ENCODE measurements at regions not wholly inside any gene's neighbourhood (a gene's known extent, or its start where the extent isn't known, plus 50 kb on each side); places are given as distances from the start of the nearest gene placed in this dataset.

- no CpG with 5 or more reads among the region's 2 CpGs for WGBS, 2 donors (ENCODE audit: extremely low coverage in 2 of 2, insufficient read length in 2 of 2, insufficient replicate concordance in 1 of 2)
- Histone ChIP-seq H3K79me1 (ENCODE audit: low read depth, low read length) (no peaks in the 10 kb centered on the region), H3K4me2 (ENCODE audit: insufficient read depth, low read length, poor library complexity, severe bottlenecking) (no peak overlapping the region), H2BK15ac (ENCODE audit: low read length) (no peak overlapping the region), H2BK120ac (ENCODE audit: low read depth, low read length) (no peak overlapping the region), H3K4ac (ENCODE audit: low read length) (no peak overlapping the region), H3K23ac (ENCODE audit: low read depth, low read length, poor library complexity) (no peak overlapping the region), H3K27me3 (ENCODE audit: control insufficient read depth in 3 of 3, insufficient read depth in 3 of 3, low read depth in 1 of 3, low read length in 3 of 3) (no peaks in the 10 kb centered on the region), H3K36me3 (replicated peaks in 1 of 2; ENCODE audit: control insufficient read depth in 2 of 2, insufficient read depth in 2 of 2, low read length in 2 of 2) (no peaks in the 10 kb centered on the region), H3K9ac (ENCODE audit: low read depth, low read length, poor library complexity) (no peak overlapping the region), H3K18ac (ENCODE audit: low read length) (no peak overlapping the region), H2AFZ (ENCODE audit: low read length) (no peak overlapping the region), H3K9me3 (replicated peaks in 1 of 2; ENCODE audit: control insufficient read depth in 2 of 2, insufficient read depth in 1 of 2, low read depth in 1 of 2, low read length in 2 of 2) (peaks cover 0 to 6% of the 10 kb centered on the region in 2 donors), H4K8ac (ENCODE audit: low read depth, low read length) (no peak overlapping the region), H2BK12ac (ENCODE audit: low read length) (no peak overlapping the region), H4K91ac (ENCODE audit: low read depth, low read length, poor library complexity) (no peak overlapping the region), H2BK5ac (ENCODE audit: low read length) (no peak overlapping the region), H2AK5ac (ENCODE audit: low read depth, low read length) (no peak overlapping the region), H3K4me1 (ENCODE audit: control insufficient read depth in 2 of 2, insufficient read depth in 1 of 2, low read depth in 1 of 2, low read length in 2 of 2) (no peaks in the 10 kb centered on the region), H3K14ac (ENCODE audit: low read length) (no peak overlapping the region), H3K4me3 (ENCODE audit: low read length in 2 of 2) (no peak overlapping the region), H3K27ac (replicated peaks; ENCODE audit: low read length) (no peak overlapping the region)
- no peak for DNase-seq (ENCODE audit: low spot score)
Measured at GRCh38 chr21:29470397-29470796, 171.7 kb downstream of the BACH1 start.

DNA sequence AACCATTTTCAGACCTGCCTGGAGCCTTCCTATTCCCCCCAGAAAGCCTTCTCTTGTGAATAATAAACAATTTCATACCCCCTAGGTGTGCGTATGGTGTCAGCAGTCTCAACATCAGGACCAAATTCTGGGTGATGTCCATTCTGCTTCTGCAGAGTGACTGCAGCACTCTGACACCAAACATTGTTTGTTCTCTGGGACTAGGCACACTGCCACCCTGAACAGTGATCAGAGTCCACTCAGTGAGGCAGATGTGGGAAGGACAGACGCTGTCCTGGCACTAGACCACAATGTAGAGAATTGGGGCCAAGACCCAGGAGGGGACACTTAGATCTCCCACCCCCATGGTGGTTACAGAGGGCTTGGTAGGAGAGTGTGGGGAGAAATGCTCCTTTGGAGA, 175.1 kb downstream of the BACH1 start:
- Histone ChIP-seq H2AFZ (ENCODE audit: low read length) (no peak overlapping the region), H4K8ac (ENCODE audit: low read depth, low read length) (no peak overlapping the region), H3K4ac (ENCODE audit: low read length) (no peak overlapping the region), H3K9me3 (replicated peaks in 1 of 2; ENCODE audit: control insufficient read depth in 2 of 2, insufficient read depth in 1 of 2, low read depth in 1 of 2, low read length in 2 of 2) (peaks cover 0 to 10% of the 10 kb centered on the region in 2 donors), H3K9ac (ENCODE audit: low read depth, low read length, poor library complexity) (no peak overlapping the region), H2BK15ac (ENCODE audit: low read length) (no peak overlapping the region), H4K91ac (ENCODE audit: low read depth, low read length, poor library complexity) (no peak overlapping the region), H3K79me1 (ENCODE audit: low read depth, low read length) (no peaks in the 10 kb centered on the region), H3K18ac (ENCODE audit: low read length) (no peak overlapping the region), H2BK5ac (ENCODE audit: low read length) (no peak overlapping the region), H3K27ac (replicated peaks; ENCODE audit: low read length) (no peak overlapping the region), H2AK5ac (ENCODE audit: low read depth, low read length) (no peak overlapping the region), H3K36me3 (replicated peaks in 1 of 2; ENCODE audit: control insufficient read depth in 2 of 2, insufficient read depth in 2 of 2, low read length in 2 of 2) (no peaks in the 10 kb centered on the region), H3K23ac (ENCODE audit: low read depth, low read length, poor library complexity) (no peak overlapping the region), H3K14ac (ENCODE audit: low read length) (peak overlapping the region; percentile 25), H2BK12ac (ENCODE audit: low read length) (no peak overlapping the region), H3K27me3 (ENCODE audit: control insufficient read depth in 3 of 3, insufficient read depth in 3 of 3, low read depth in 1 of 3, low read length in 3 of 3) (no peaks in the 10 kb centered on the region), H3K4me1 (ENCODE audit: control insufficient read depth in 2 of 2, insufficient read depth in 1 of 2, low read depth in 1 of 2, low read length in 2 of 2) (peaks cover 0 to 4% of the 10 kb centered on the region in 2 donors), H3K4me2 (ENCODE audit: insufficient read depth, low read length, poor library complexity, severe bottlenecking) (no peak overlapping the region), H3K4me3 (ENCODE audit: low read length in 2 of 2) (no peak overlapping the region), H2BK120ac (ENCODE audit: low read depth, low read length) (no peak overlapping the region)
- DNase-seq (ENCODE audit: low spot score): no peak
- WGBS, 2 donors (ENCODE audit: extremely low coverage in 2 of 2, insufficient read length in 2 of 2, insufficient replicate concordance in 1 of 2): no CpG with 5 or more reads among the region's 2 CpGs

DNA sequence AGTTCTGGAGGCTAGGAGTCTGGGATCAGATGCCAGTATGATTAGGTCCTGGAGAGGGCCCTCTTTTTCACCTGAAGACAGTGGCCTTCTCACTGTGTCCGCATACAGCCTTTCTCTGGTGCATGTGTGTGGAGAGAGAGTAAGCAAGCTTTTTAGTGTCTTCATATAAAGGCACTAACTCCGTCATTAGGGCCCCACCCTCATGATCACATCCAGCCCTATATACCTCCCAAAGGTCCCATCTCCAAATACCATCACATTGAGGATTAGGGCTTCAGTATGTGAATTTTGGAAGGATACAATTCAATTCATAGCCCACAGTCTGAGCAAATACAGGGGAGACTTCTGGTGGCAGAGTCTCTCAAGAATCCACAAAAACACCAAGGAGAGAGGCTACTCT, 176.6 kb downstream of the BACH1 start:
- H2AK5ac ChIP-seq (ENCODE audit: low read depth, low read length): no peak overlapping the region
- H4K91ac ChIP-seq (ENCODE audit: low read depth, low read length, poor library complexity): no peak overlapping the region
- H3K23ac ChIP-seq (ENCODE audit: low read depth, low read length, poor library complexity): no peak overlapping the region
- no peak overlapping the region for H3K4me3 ChIP-seq (ENCODE audit: low read length in 2 of 2)
- H3K79me1 ChIP-seq (ENCODE audit: low read depth, low read length): no peaks in the 10 kb centered on the region
- H2BK12ac ChIP-seq (ENCODE audit: low read length): no peak overlapping the region
- H3K27me3 ChIP-seq (ENCODE audit: control insufficient read depth in 3 of 3, insufficient read depth in 3 of 3, low read depth in 1 of 3, low read length in 3 of 3): no peaks in the 10 kb centered on the region
- H3K14ac ChIP-seq (ENCODE audit: low read length): no peak overlapping the region
- no peak overlapping the region for H3K27ac ChIP-seq (replicated peaks; ENCODE audit: low read length)
- H3K9me3 ChIP-seq (replicated peaks in 1 of 2; ENCODE audit: control insufficient read depth in 2 of 2, insufficient read depth in 1 of 2, low read depth in 1 of 2, low read length in 2 of 2): peaks cover 0 to 10% of the 10 kb centered on the region in 2 donors
- no peak overlapping the region for H3K9ac ChIP-seq (ENCODE audit: low read depth, low read length, poor library complexity)
- WGBS, 2 donors (ENCODE audit: extremely low coverage in 2 of 2, insufficient read length in 2 of 2, insufficient replicate concordance in 1 of 2): no CpG with 5 or more reads among the region's 2 CpGs
- no peak overlapping the region for H3K4ac ChIP-seq (ENCODE audit: low read length)
- no peaks in the 10 kb centered on the region for H3K36me3 ChIP-seq (replicated peaks in 1 of 2; ENCODE audit: control insufficient read depth in 2 of 2, insufficient read depth in 2 of 2, low read length in 2 of 2)
- no peak overlapping the region for H2BK15ac ChIP-seq (ENCODE audit: low read length)
- no peak overlapping the region for H2AFZ ChIP-seq (ENCODE audit: low read length)
- DNase-seq (ENCODE audit: low spot score): no peak
- H2BK5ac ChIP-seq (ENCODE audit: low read length): no peak overlapping the region
- H3K4me1 ChIP-seq (ENCODE audit: control insufficient read depth in 2 of 2, insufficient read depth in 1 of 2, low read depth in 1 of 2, low read length in 2 of 2): peaks cover 0 to 4% of the 10 kb centered on the region in 2 donors
- no peak overlapping the region for H4K8ac ChIP-seq (ENCODE audit: low read depth, low read length)
- no peak overlapping the region for H3K18ac ChIP-seq (ENCODE audit: low read length)
- no peak overlapping the region for H2BK120ac ChIP-seq (ENCODE audit: low read depth, low read length)
- H3K4me2 ChIP-seq (ENCODE audit: insufficient read depth, low read length, poor library complexity, severe bottlenecking): no peak overlapping the region

DNA sequence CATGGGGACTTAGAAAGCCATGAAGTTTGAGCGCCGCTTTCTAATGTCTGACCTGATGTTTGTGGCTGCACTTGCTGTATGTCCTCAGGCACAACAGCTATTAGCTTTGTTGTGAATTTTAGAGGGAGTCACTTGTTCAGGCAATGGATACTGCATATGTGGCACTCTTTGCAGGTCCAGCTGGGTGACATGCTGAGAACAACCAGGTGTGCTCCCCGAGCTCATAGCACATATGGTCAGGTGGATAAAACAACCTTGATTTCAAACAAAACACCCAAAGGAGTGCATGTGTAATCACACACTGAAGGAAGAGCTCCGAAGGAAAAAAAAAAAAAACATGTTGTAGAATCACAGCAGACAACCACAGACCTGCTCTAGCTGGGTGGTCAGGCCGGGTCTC, 178.6 kb downstream of the BACH1 start:
- H3K27me3 ChIP-seq (ENCODE audit: control insufficient read depth in 3 of 3, insufficient read depth in 3 of 3, low read depth in 1 of 3, low read length in 3 of 3): no peaks in the 10 kb centered on the region
- H4K91ac ChIP-seq (ENCODE audit: low read depth, low read length, poor library complexity): no peak overlapping the region
- H3K9me3 ChIP-seq (replicated peaks in 1 of 2; ENCODE audit: control insufficient read depth in 2 of 2, insufficient read depth in 1 of 2, low read depth in 1 of 2, low read length in 2 of 2): peaks cover 0 to 10% of the 10 kb centered on the region in 2 donors
- H3K4ac ChIP-seq (ENCODE audit: low read length): no peak overlapping the region
- H2AK5ac ChIP-seq (ENCODE audit: low read depth, low read length): no peak overlapping the region
- no peak for DNase-seq (ENCODE audit: low spot score)
- H3K4me1 ChIP-seq (ENCODE audit: control insufficient read depth in 2 of 2, insufficient read depth in 1 of 2, low read depth in 1 of 2, low read length in 2 of 2): peaks cover 0 to 4% of the 10 kb centered on the region in 2 donors
- H3K27ac ChIP-seq (replicated peaks; ENCODE audit: low read length): no peak overlapping the region
- H3K18ac ChIP-seq (ENCODE audit: low read length): no peak overlapping the region
- H2BK5ac ChIP-seq (ENCODE audit: low read length): no peak overlapping the region
- H3K36me3 ChIP-seq (replicated peaks in 1 of 2; ENCODE audit: control insufficient read depth in 2 of 2, insufficient read depth in 2 of 2, low read length in 2 of 2): no peaks in the 10 kb centered on the region
- no peak overlapping the region for H2BK15ac ChIP-seq (ENCODE audit: low read length)
- no peak overlapping the region for H3K4me3 ChIP-seq (ENCODE audit: low read length in 2 of 2)
- no peaks in the 10 kb centered on the region for H3K79me1 ChIP-seq (ENCODE audit: low read depth, low read length)
- H3K9ac ChIP-seq (ENCODE audit: low read depth, low read length, poor library complexity): no peak overlapping the region
- H3K14ac ChIP-seq (ENCODE audit: low read length): no peak overlapping the region
- H4K8ac ChIP-seq (ENCODE audit: low read depth, low read length): no peak overlapping the region
- H3K23ac ChIP-seq (ENCODE audit: low read depth, low read length, poor library complexity): no peak overlapping the region
- no peak overlapping the region for H3K4me2 ChIP-seq (ENCODE audit: insufficient read depth, low read length, poor library complexity, severe bottlenecking)
- no peak overlapping the region for H2BK120ac ChIP-seq (ENCODE audit: low read depth, low read length)
- no peak overlapping the region for H2BK12ac ChIP-seq (ENCODE audit: low read length)
- no peak overlapping the region for H2AFZ ChIP-seq (ENCODE audit: low read length)
- no CpG with 5 or more reads among the region's 5 CpGs for whole genome bisulfite sequencing, 2 donors (ENCODE audit: extremely low coverage in 2 of 2, insufficient read length in 2 of 2, insufficient replicate concordance in 1 of 2)

Measured in neuronal stem cell (in vitro differentiated cells).